Endothelial cell of umbilical vein (primary cell): ENCODE measurements at regions not wholly inside any gene's neighbourhood (a gene's known extent, or its start where the extent isn't known, plus 50 kb on each side); places are given as distances from the start of the nearest gene placed in this dataset.

Source experiments
- BruUV-seq: library from RNA; stranded (reverse); fragments of 400-500 nt; replicated peaks from 2 replicates; lab custom pipeline; 2021; lab: Mats Ljungman, UMichigan
- CTCF ChIA-PET: fragments of 300-600, 350-600 bp; sonication (Branson Sonifier 250); formaldehyde crosslinking; loops from one replicate; lab custom pipeline; 2021; ENCODE audit warnings: antibody characterized with exemption, inconsistent platforms; lab: Charles Lee
- POLR2A ChIA-PET: fragments of 300-600, 350-600 bp; sonication (Branson Sonifier 250); formaldehyde crosslinking; loops from one replicate; lab custom pipeline; 2021; ENCODE audit warnings: antibody characterized with exemption, inconsistent platforms; lab: Charles Lee
- DNase-seq: peaks from one replicate; pipeline ENCODE4 v3.0.0-alpha.2; 2011; ENCODE audit warnings: low read depth, low spot score
- FAIRE-seq: peaks from 2 replicates; lab custom pipeline; 2011; peaks lifted over from hg19 to GRCh38; lab: Jason Lieb, UNC
- H2AFZ ChIP-seq: 2 replicates; pipeline ENCODE4 v1.6.0; 2012; ENCODE audit warnings: low read depth, low read length, control low read depth, inconsistent platforms
- H3K27ac ChIP-seq: 2 replicates; pipeline ENCODE4 v1.5.1; 2011; ENCODE audit warnings: low read depth, mild to moderate bottlenecking, control low read depth, low read length, moderate library complexity; ENCODE audit not compliant: insufficient read depth
- H3K27me3 ChIP-seq, 2 experiments: 2 replicates each; pipeline versions ENCODE4 v1.6.0 to v1.6.1; 2011; ENCODE audit warnings: low read length in 2 of 2, mixed read lengths in 1 of 2; ENCODE audit not compliant: control insufficient read depth in 2 of 2, insufficient read depth in 2 of 2
- H3K36me3 ChIP-seq, 2 experiments: 2 replicates in 1 of 2; 3 replicates in 1 of 2; pipeline ENCODE4 v1.5.1; 2011; ENCODE audit warnings: low read length in 2 of 2, mild to moderate bottlenecking in 1 of 2, moderate library complexity in 1 of 2; ENCODE audit not compliant: control insufficient read depth in 2 of 2, insufficient read depth in 2 of 2; ENCODE audit errors: extremely low read depth in 1 of 2
- H3K4me1 ChIP-seq: 3 replicates; pipeline ENCODE4 v1.5.1; 2011; ENCODE audit warnings: mild to moderate bottlenecking, low read length; ENCODE audit not compliant: control insufficient read depth, insufficient read depth; ENCODE audit errors: extremely low read depth
- H3K4me2 ChIP-seq: 2 replicates; pipeline ENCODE4 v1.6.1; 2011; ENCODE audit warnings: low read length, control low read depth, mixed read lengths; ENCODE audit not compliant: insufficient read depth
- H3K4me3 ChIP-seq, 3 experiments: fragments of 200-600 bp in 1 of 3; sonication (generic), shearing (Covaris generic) in 1 of 3; replicated peaks in 1 of 3; 2 replicates each; pipeline ENCODE4 v1.5.1; 2011 to 2016; ENCODE audit warnings: control low read depth in 3 of 3, low read length in 3 of 3, mild to moderate bottlenecking in 2 of 3, inconsistent platforms in 1 of 3, low read depth in 1 of 3, moderate library complexity in 1 of 3; ENCODE audit not compliant: insufficient read depth in 1 of 3
- H3K79me2 ChIP-seq: 2 replicates; pipeline ENCODE4 v1.6.0; 2012; ENCODE audit warnings: low read length, inconsistent platforms; ENCODE audit not compliant: control insufficient read depth, insufficient read depth
- H3K9ac ChIP-seq: replicated peaks from 2 replicates; pipeline ENCODE3; 2011; ENCODE audit warnings: low read length, control low read depth; ENCODE audit not compliant: insufficient read depth; ENCODE audit errors: extremely low read depth
- H3K9me1 ChIP-seq: replicated peaks from 3 replicates; pipeline ENCODE4 v1.6.0; 2011; ENCODE audit warnings: mild to moderate bottlenecking, low read length; ENCODE audit not compliant: control insufficient read depth, insufficient read depth; ENCODE audit errors: extremely low read depth
- H3K9me3 ChIP-seq: replicated peaks from 2 replicates; pipeline ENCODE4 v1.5.1; 2012; ENCODE audit warnings: low read length, inconsistent platforms; ENCODE audit not compliant: control insufficient read depth, insufficient read depth
- H4K20me1 ChIP-seq: replicated peaks from 2 replicates; pipeline ENCODE3; 2011; ENCODE audit warnings: mild to moderate bottlenecking, low read length; ENCODE audit not compliant: control insufficient read depth, insufficient read depth; ENCODE audit errors: extremely low read depth
- CTCF ChIP-seq, 2 donors: IDR thresholded peaks; 1 replicate in 1 of 2; 2 replicates in 1 of 2; pipeline ENCODE4 v1.5.1; 2011; ENCODE audit warnings: low read length in 2 of 2, mild to moderate bottlenecking in 2 of 2, moderate library complexity in 2 of 2, control low read depth in 1 of 2, inconsistent platforms in 1 of 2, low read depth in 1 of 2; ENCODE audit not compliant: insufficient read depth in 1 of 2; ENCODE audit errors: extremely low read depth in 1 of 2
- EZH2 ChIP-seq: IDR thresholded peaks from 2 replicates; pipeline ENCODE4 v1.6.1; 2012; ENCODE audit warnings: borderline replicate concordance, low read depth, mild to moderate bottlenecking, moderate library complexity, low read length, inconsistent platforms; ENCODE audit not compliant: severe bottlenecking
- FOS ChIP-seq: IDR thresholded peaks from 2 replicates; pipeline ENCODE4 v1.6.1; 2011; ENCODE audit warnings: mild to moderate bottlenecking, low read length, moderate library complexity, borderline replicate concordance; ENCODE audit not compliant: insufficient read depth
- GATA2 ChIP-seq: IDR thresholded peaks from 2 replicates; pipeline ENCODE4 v1.7.0; 2011; ENCODE audit warnings: low read depth, mild to moderate bottlenecking, moderate library complexity, mixed read lengths, low read length; ENCODE audit not compliant: insufficient read length, insufficient read depth
- JUN ChIP-seq: IDR thresholded peaks from 2 replicates; pipeline ENCODE4 v1.6.1; 2011; ENCODE audit warnings: borderline replicate concordance, low read depth; ENCODE audit not compliant: insufficient read length, insufficient read depth
- MYC ChIP-seq: IDR thresholded peaks from one replicate; pipeline ENCODE4 v1.6.1; 2011; ENCODE audit warnings: mild to moderate bottlenecking, low read depth, low read length
- POLR2A ChIP-seq: IDR thresholded peaks from 2 replicates; pipeline ENCODE4 v1.6.1; 2012; ENCODE audit warnings: low read depth, mild to moderate bottlenecking, control low read depth, low read length
- POLR2AphosphoS5 ChIP-seq: IDR thresholded peaks from 2 replicates; pipeline ENCODE4 v1.6.1; 2012; ENCODE audit warnings: low read depth, mild to moderate bottlenecking, control low read depth, low read length, moderate library complexity; ENCODE audit not compliant: insufficient read depth
- dilution Hi-C: fragments of 300-500 bp; cut with MboI; formaldehyde crosslinking; loops from one replicate; pipeline ENCODE4 v1.15.0; 2019; ENCODE audit warnings: low sequenced_read_pairs; ENCODE audit not compliant: extremely low pct_ligation_motif_present
- intact Hi-C: fragments of 100-400 bp; cut with micrococcal nuclease; formaldehyde crosslinking; loops from one replicate; pipeline ENCODE4 v1.10.0; 2022
- TF ChIP-seq, protein P1 (sequence below): IDR thresholded peaks from 2 replicates; pipeline ENCODE4 v1.6.1; 2011; ENCODE audit not compliant: insufficient read depth, insufficient read length

GRCh38 chr10:56975513-56975912, 614.5 kb upstream of the ZWINT start:
- BruUV-seq = no TSS peak
- FAIRE-seq (no peak), DNase-seq (no peak)
- TF ChIP-seq POLR2AphosphoS5 = no peak
- TF ChIP-seq, protein P1, sequence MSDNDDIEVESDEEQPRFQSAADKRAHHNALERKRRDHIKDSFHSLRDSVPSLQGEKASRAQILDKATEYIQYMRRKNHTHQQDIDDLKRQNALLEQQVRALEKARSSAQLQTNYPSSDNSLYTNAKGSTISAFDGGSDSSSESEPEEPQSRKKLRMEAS = no peak
- TF ChIP-seq FOS = no peak
- no peak for TF ChIP-seq GATA2
- TF ChIP-seq MYC = no peak
- TF ChIP-seq POLR2A = no peak
- TF ChIP-seq JUN = no peak
- no peak for TF ChIP-seq EZH2
- TF ChIP-seq CTCF (IDR thresholded peaks at IDR 0.05; ENCODE audit: extremely low read depth in 1 of 2, insufficient read depth in 1 of 2, low read depth in 1 of 2, low read length in 2 of 2) = no peak
- CTCF ChIA-PET = no interaction called here
- H3K27ac ChIP-seq = no peak overlapping the region
- intact Hi-C loops = no loop called here
- dilution Hi-C loops = no loop called here
- H3K9me1 ChIP-seq = no peaks in the 10 kb centered on the region
- H3K4me2 ChIP-seq = no peak overlapping the region
- no peak overlapping the region for H3K4me3 ChIP-seq
- no peaks in the 10 kb centered on the region for H4K20me1 ChIP-seq
- no peaks in the 10 kb centered on the region for H3K4me1 ChIP-seq
- no peaks in the 10 kb centered on the region for H3K36me3 ChIP-seq
- H2AFZ ChIP-seq = no peak overlapping the region
- POLR2A ChIA-PET = no interaction called here
- H3K79me2 ChIP-seq = no peaks in the 10 kb centered on the region
- H3K27me3 ChIP-seq = no peaks in the 10 kb centered on the region
- H3K9me3 ChIP-seq = peaks cover 2% of the 10 kb centered on the region
- H3K9ac ChIP-seq = no peak overlapping the region
